ENCODE measurements at regions not wholly inside any gene's neighbourhood (a gene's known extent, or its start where the extent isn't known, plus 50 kb on each side); places are given as distances from the start of the nearest gene placed in this dataset.

DNA sequence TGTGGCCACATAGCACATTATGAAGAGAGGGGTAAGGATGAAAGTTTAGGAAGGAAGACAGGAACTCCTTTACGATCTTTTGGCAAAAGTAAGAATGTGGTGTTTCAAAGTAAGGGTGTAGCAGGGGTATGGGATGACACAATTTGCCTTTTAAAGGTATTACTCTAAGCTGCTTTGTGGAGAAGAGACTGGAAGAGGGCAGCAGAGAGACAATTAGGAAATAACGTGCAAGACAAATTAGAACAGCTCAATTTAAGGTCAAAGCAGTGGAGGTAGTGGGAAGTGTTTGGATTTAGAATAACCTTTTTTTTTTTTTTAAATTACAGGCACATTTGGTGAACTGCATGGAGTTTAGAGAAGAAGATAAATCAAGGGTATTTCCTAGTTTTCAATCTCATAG, 342.6 kb downstream of the NOVA1 start:
- Histone ChIP-seq H3K4me3 (ENCODE audit: low read length) (no peak overlapping the region), H3K36me3 (ENCODE audit: insufficient read depth, low read length) (no peaks in the 10 kb centered on the region), H4K20me1 (ENCODE audit: insufficient read depth) (no peaks in the 10 kb centered on the region), H3K9ac (ENCODE audit: low read length) (no peak overlapping the region), H3K9me2 (ENCODE audit: insufficient read depth, low read length) (no peaks in the 10 kb centered on the region), H3K79me2 (replicated peaks; ENCODE audit: insufficient read depth, low read length) (no peaks in the 10 kb centered on the region), H3K4me2 (ENCODE audit: low read length) (no peak overlapping the region), H2AFZ (ENCODE audit: low read depth, low read length) (no peak overlapping the region), H3K27ac (ENCODE audit: low read length) (no peak overlapping the region), H3K27me3 (ENCODE audit: insufficient read depth, low read depth, low read length) (no peaks in the 10 kb centered on the region), H3F3A (ENCODE audit: insufficient read depth, low read length, poor library complexity, severe bottlenecking) (no peaks in the 10 kb centered on the region), H3K9me3 (ENCODE audit: low read length) (no peaks in the 10 kb centered on the region)
- TF ChIP-seq, protein P1, sequence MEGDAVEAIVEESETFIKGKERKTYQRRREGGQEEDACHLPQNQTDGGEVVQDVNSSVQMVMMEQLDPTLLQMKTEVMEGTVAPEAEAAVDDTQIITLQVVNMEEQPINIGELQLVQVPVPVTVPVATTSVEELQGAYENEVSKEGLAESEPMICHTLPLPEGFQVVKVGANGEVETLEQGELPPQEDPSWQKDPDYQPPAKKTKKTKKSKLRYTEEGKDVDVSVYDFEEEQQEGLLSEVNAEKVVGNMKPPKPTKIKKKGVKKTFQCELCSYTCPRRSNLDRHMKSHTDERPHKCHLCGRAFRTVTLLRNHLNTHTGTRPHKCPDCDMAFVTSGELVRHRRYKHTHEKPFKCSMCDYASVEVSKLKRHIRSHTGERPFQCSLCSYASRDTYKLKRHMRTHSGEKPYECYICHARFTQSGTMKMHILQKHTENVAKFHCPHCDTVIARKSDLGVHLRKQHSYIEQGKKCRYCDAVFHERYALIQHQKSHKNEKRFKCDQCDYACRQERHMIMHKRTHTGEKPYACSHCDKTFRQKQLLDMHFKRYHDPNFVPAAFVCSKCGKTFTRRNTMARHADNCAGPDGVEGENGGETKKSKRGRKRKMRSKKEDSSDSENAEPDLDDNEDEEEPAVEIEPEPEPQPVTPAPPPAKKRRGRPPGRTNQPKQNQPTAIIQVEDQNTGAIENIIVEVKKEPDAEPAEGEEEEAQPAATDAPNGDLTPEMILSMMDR (IDR thresholded peaks at IDR 0.05; ENCODE audit: poor library complexity, severe bottlenecking), result no peak
- no peak for TF ChIP-seq RAD21 (conservative IDR thresholded peaks at IDR 0.05)
- TF ChIP-seq, protein P2, sequence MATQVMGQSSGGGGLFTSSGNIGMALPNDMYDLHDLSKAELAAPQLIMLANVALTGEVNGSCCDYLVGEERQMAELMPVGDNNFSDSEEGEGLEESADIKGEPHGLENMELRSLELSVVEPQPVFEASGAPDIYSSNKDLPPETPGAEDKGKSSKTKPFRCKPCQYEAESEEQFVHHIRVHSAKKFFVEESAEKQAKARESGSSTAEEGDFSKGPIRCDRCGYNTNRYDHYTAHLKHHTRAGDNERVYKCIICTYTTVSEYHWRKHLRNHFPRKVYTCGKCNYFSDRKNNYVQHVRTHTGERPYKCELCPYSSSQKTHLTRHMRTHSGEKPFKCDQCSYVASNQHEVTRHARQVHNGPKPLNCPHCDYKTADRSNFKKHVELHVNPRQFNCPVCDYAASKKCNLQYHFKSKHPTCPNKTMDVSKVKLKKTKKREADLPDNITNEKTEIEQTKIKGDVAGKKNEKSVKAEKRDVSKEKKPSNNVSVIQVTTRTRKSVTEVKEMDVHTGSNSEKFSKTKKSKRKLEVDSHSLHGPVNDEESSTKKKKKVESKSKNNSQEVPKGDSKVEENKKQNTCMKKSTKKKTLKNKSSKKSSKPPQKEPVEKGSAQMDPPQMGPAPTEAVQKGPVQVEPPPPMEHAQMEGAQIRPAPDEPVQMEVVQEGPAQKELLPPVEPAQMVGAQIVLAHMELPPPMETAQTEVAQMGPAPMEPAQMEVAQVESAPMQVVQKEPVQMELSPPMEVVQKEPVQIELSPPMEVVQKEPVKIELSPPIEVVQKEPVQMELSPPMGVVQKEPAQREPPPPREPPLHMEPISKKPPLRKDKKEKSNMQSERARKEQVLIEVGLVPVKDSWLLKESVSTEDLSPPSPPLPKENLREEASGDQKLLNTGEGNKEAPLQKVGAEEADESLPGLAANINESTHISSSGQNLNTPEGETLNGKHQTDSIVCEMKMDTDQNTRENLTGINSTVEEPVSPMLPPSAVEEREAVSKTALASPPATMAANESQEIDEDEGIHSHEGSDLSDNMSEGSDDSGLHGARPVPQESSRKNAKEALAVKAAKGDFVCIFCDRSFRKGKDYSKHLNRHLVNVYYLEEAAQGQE (IDR thresholded peaks at IDR 0.05; ENCODE audit: borderline replicate concordance), result no peak
- TF ChIP-seq POLR2AphosphoS5 (IDR thresholded peaks at IDR 0.05), result no peak
- TF ChIP-seq MXI1 (conservative IDR thresholded peaks at IDR 0.05; ENCODE audit: poor library complexity, severe bottlenecking), result no peak
- no peak for TF ChIP-seq TAF1 (IDR thresholded peaks at IDR 0.05; ENCODE audit: low read depth)
- TF ChIP-seq EP300 (conservative IDR thresholded peaks at IDR 0.05; ENCODE audit: poor library complexity, severe bottlenecking), result no peak
- no peak for TF ChIP-seq SMC3 (conservative IDR thresholded peaks at IDR 0.05; ENCODE audit: poor library complexity)
- no peak for TF ChIP-seq EZH2 (IDR thresholded peaks at IDR 0.05; ENCODE audit: borderline replicate concordance, insufficient read depth, low read length, poor library complexity, severe bottlenecking)

DNA sequence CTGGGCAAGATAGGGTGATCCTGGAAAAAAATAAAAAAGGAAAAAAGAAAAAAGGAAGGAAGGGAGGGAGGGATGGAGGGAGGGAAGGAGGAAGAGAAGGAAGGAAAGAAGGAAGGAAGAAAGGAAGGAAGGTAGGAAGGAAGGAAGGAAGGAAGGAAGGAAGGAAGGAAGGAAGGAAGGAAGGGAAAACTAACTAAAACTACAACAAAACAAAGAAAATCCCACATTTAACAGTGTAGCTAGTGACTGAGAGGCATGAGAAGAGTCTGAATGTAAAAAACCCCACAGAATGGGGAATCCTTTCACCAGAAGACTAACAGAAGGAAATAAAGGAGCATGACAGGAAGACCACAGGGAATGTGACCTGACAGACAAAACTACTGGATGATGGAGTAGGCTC, 345.7 kb downstream of the NOVA1 start:
- Histone ChIP-seq H3K4me3 (ENCODE audit: low read length) (no peak overlapping the region), H3K27ac (ENCODE audit: low read length) (no peak overlapping the region), H3K4me2 (ENCODE audit: low read length) (no peak overlapping the region), H4K20me1 (ENCODE audit: insufficient read depth) (no peaks in the 10 kb centered on the region), H2AFZ (ENCODE audit: low read depth, low read length) (no peak overlapping the region), H3K79me2 (replicated peaks; ENCODE audit: insufficient read depth, low read length) (no peaks in the 10 kb centered on the region), H3K9me3 (ENCODE audit: low read length) (no peaks in the 10 kb centered on the region), H3K9me2 (ENCODE audit: insufficient read depth, low read length) (no peaks in the 10 kb centered on the region), H3F3A (ENCODE audit: insufficient read depth, low read length, poor library complexity, severe bottlenecking) (no peaks in the 10 kb centered on the region), H3K36me3 (ENCODE audit: insufficient read depth, low read length) (no peaks in the 10 kb centered on the region), H3K27me3 (ENCODE audit: insufficient read depth, low read depth, low read length) (no peaks in the 10 kb centered on the region), H3K9ac (ENCODE audit: low read length) (no peak overlapping the region)
- no peak for TF ChIP-seq POLR2AphosphoS5 (IDR thresholded peaks at IDR 0.05)
- TF ChIP-seq MXI1 (conservative IDR thresholded peaks at IDR 0.05; ENCODE audit: poor library complexity, severe bottlenecking), result no peak
- no peak for TF ChIP-seq EP300 (conservative IDR thresholded peaks at IDR 0.05; ENCODE audit: poor library complexity, severe bottlenecking)
- TF ChIP-seq RAD21 (conservative IDR thresholded peaks at IDR 0.05), result no peak
- TF ChIP-seq, protein P1 (IDR thresholded peaks at IDR 0.05; ENCODE audit: poor library complexity, severe bottlenecking), result no peak
- TF ChIP-seq SMC3 (conservative IDR thresholded peaks at IDR 0.05; ENCODE audit: poor library complexity), result no peak
- TF ChIP-seq, protein P2 (IDR thresholded peaks at IDR 0.05; ENCODE audit: borderline replicate concordance), result no peak
- TF ChIP-seq EZH2 (IDR thresholded peaks at IDR 0.05; ENCODE audit: borderline replicate concordance, insufficient read depth, low read length, poor library complexity, severe bottlenecking), result no peak
- no peak for TF ChIP-seq TAF1 (IDR thresholded peaks at IDR 0.05; ENCODE audit: low read depth)

Measured in neural cell (in vitro differentiated cells).